ENCODE measurements at regions not wholly inside any gene's neighbourhood (a gene's known extent, or its start where the extent isn't known, plus 50 kb on each side); places are given as distances from the start of the nearest gene placed in this dataset.

DNA sequence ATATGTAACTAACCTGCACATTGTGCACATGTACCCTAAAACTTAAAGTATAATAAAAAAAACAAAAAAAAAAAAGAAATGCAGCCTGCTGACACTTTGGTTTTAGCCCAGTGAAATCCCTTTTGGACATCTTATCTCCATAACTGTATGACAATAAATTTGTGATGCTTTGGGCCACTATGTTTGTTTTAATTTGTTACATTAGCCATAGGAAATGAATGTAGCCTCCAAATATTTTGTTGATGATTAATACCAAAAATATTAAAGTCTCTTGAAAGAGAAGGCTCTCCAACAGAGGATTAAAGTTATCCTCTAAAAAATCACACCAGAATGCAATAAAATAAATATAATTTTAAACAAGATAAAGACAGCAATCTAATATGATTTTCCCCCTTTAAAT, 852.7 kb upstream of the SLIT2 start:
- H3K4me3 ChIP-seq (ENCODE audit: low read length, poor library complexity, severe bottlenecking): no peak overlapping the region
- no peak overlapping the region for H3K9ac ChIP-seq (ENCODE audit: low read depth, low read length, poor library complexity, severe bottlenecking)

DNA sequence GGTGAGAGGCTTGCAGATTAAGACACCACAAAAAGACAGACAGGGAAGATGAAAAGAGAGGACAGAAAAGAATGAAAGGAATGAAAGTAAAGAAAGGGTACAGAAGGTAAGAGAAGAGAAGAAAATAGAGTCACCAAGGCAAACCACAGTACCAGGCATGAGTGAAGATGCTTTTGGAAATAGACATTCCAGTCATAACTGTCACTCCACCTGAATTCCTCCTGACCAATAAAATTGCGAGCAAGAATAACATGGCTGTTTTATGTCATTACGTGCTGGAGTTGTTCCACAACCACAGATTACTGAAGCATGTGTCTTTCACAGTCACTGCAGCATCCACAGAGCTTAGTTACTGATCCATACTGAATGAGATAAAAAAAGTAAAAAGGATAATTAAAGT, 864.9 kb upstream of the SLIT2 start:
- no peak for TF ChIP-seq EZH2phosphoT487 (IDR thresholded peaks at IDR 0.05; ENCODE audit: borderline replicate concordance)
- TF ChIP-seq, protein P1, sequence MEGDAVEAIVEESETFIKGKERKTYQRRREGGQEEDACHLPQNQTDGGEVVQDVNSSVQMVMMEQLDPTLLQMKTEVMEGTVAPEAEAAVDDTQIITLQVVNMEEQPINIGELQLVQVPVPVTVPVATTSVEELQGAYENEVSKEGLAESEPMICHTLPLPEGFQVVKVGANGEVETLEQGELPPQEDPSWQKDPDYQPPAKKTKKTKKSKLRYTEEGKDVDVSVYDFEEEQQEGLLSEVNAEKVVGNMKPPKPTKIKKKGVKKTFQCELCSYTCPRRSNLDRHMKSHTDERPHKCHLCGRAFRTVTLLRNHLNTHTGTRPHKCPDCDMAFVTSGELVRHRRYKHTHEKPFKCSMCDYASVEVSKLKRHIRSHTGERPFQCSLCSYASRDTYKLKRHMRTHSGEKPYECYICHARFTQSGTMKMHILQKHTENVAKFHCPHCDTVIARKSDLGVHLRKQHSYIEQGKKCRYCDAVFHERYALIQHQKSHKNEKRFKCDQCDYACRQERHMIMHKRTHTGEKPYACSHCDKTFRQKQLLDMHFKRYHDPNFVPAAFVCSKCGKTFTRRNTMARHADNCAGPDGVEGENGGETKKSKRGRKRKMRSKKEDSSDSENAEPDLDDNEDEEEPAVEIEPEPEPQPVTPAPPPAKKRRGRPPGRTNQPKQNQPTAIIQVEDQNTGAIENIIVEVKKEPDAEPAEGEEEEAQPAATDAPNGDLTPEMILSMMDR (conservative IDR thresholded peaks at IDR 0.05; ENCODE audit: low read length): no peak
- Histone ChIP-seq H3K9ac (ENCODE audit: low read depth, low read length, poor library complexity, severe bottlenecking) (no peak overlapping the region), H2AFZ (ENCODE audit: low read length) (no peak overlapping the region), H3F3A (ENCODE audit: low read depth) (no peaks in the 10 kb centered on the region), H3K79me2 (ENCODE audit: insufficient read depth, low read length) (no peaks in the 10 kb centered on the region), H4K20me1 (ENCODE audit: insufficient read depth, low read length, poor library complexity, severe bottlenecking) (no peaks in the 10 kb centered on the region), H3K4me2 (ENCODE audit: low read depth, low read length, poor library complexity, severe bottlenecking) (no peak overlapping the region), H3K9me3 (ENCODE audit: insufficient read depth, low read depth, low read length) (no peaks in the 10 kb centered on the region; the same call in 1 of the 2 replicates), H3K4me3 (ENCODE audit: low read length, poor library complexity, severe bottlenecking) (no peak overlapping the region), H3K27me3 (ENCODE audit: insufficient read depth, low read length, poor library complexity, severe bottlenecking) (no peaks in the 10 kb centered on the region), H3K36me3 (ENCODE audit: insufficient read depth, low read length) (no peaks in the 10 kb centered on the region), H3K9me2 (replicated peaks; ENCODE audit: low read depth, low read length) (no peaks in the 10 kb centered on the region), H3K4me1 (ENCODE audit: insufficient read depth, low read length, poor library complexity, severe bottlenecking) (no peaks in the 10 kb centered on the region)

More for the DNA sequence above, 852.7 kb upstream of the SLIT2 start:
- H3K36me3 ChIP-seq (ENCODE audit: insufficient read depth, low read length): no peaks in the 10 kb centered on the region
- H3K9me3 ChIP-seq (ENCODE audit: insufficient read depth, low read depth, low read length): no peaks in the 10 kb centered on the region; the same call in 1 of the 2 replicates
- H3K27me3 ChIP-seq (ENCODE audit: insufficient read depth, low read length, poor library complexity, severe bottlenecking): no peaks in the 10 kb centered on the region
- H4K20me1 ChIP-seq (ENCODE audit: insufficient read depth, low read length, poor library complexity, severe bottlenecking): no peaks in the 10 kb centered on the region
- H3K9me2 ChIP-seq (replicated peaks; ENCODE audit: low read depth, low read length): no peaks in the 10 kb centered on the region
- no peaks in the 10 kb centered on the region for H3K79me2 ChIP-seq (ENCODE audit: insufficient read depth, low read length)
- H3K4me2 ChIP-seq (ENCODE audit: low read depth, low read length, poor library complexity, severe bottlenecking): no peak overlapping the region
- 0 out of 2 replicates have a peak, but pooled peaks cover 2% of the 10 kb centered on the region for H3F3A ChIP-seq (ENCODE audit: low read depth)
- no peaks in the 10 kb centered on the region for H3K4me1 ChIP-seq (ENCODE audit: insufficient read depth, low read length, poor library complexity, severe bottlenecking)
- TF ChIP-seq EZH2phosphoT487 (IDR thresholded peaks at IDR 0.05; ENCODE audit: borderline replicate concordance): no peak
- TF ChIP-seq, protein P1 (conservative IDR thresholded peaks at IDR 0.05; ENCODE audit: low read length): no peak
- no peak overlapping the region for H2AFZ ChIP-seq (ENCODE audit: low read length)

DNA sequence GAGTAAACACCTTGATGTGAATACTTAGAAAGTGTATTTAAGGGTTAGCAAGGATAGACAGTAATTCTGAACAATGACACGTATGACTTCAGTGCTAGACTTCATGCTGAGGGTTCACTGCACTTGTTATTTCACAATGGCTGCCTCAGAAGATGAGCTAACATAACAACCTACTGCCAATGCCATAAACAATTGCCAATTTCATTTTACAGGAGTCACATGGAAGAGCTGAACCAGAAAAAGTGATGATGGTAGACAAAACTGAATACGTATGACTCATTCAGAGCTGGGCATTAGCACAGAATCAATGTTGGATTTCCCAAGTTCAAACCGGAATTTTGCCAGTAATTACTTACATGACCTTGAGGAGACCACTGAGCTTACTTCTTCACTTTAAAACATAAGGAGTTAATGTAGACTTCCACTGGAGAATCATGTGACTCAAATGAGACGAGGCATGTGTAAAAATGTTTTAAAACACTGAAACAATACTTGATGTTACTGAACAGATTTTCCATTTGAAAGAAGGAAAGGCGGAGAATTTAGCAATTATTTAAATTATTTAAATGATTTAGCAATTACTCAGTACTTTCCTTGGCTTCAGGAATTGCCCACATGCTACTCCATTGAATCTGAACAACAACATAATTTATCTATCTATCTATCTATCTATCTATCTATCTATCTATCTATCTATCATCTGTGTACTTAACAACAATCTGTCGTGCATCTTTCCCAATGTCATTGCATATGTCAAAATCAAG, 868.5 kb upstream of the SLIT2 start:
- no peaks in the 10 kb centered on the region for H3F3A ChIP-seq (ENCODE audit: low read depth)
- H3K36me3 ChIP-seq (ENCODE audit: insufficient read depth, low read length): no peaks in the 10 kb centered on the region
- H3K4me3 ChIP-seq (ENCODE audit: low read length, poor library complexity, severe bottlenecking): no peak overlapping the region
- H3K79me2 ChIP-seq (ENCODE audit: insufficient read depth, low read length): no peaks in the 10 kb centered on the region
- no peak overlapping the region for H3K4me2 ChIP-seq (ENCODE audit: low read depth, low read length, poor library complexity, severe bottlenecking)
- no peaks in the 10 kb centered on the region for H3K4me1 ChIP-seq (ENCODE audit: insufficient read depth, low read length, poor library complexity, severe bottlenecking)
- H2AFZ ChIP-seq (ENCODE audit: low read length): no peak overlapping the region
- no peaks in the 10 kb centered on the region; the same call in 1 of the 2 replicates for H3K9me3 ChIP-seq (ENCODE audit: insufficient read depth, low read depth, low read length)
- no peaks in the 10 kb centered on the region for H3K27me3 ChIP-seq (ENCODE audit: insufficient read depth, low read length, poor library complexity, severe bottlenecking)
- H3K9ac ChIP-seq (ENCODE audit: low read depth, low read length, poor library complexity, severe bottlenecking): no peak overlapping the region
- no peaks in the 10 kb centered on the region for H3K9me2 ChIP-seq (replicated peaks; ENCODE audit: low read depth, low read length)
- TF ChIP-seq, protein P1 (conservative IDR thresholded peaks at IDR 0.05; ENCODE audit: low read length): no peak
- no peak for TF ChIP-seq EZH2phosphoT487 (IDR thresholded peaks at IDR 0.05; ENCODE audit: borderline replicate concordance)
- H4K20me1 ChIP-seq (ENCODE audit: insufficient read depth, low read length, poor library complexity, severe bottlenecking): no peaks in the 10 kb centered on the region

Measured in Loucy (cell line).